Tibial nerve (tissue), 4 donors: ENCODE measurements at regions not wholly inside any gene's neighbourhood (a gene's known extent, or its start where the extent isn't known, plus 50 kb on each side); places are given as distances from the start of the nearest gene placed in this dataset.

Experiments used
- DNase-seq, 2 donors: peaks; one replicate each; pipeline ENCODE4 v3.0.0-alpha.2; 2019; ENCODE audit warnings: low spot score in 2 of 2
- H3K27ac ChIP-seq, 4 donors: fragments of 200-600 bp; sonication (generic) in 3 of 4; one replicate each; pipeline ENCODE4 v1.5.1; 2017 to 2019; ENCODE audit warnings: mild to moderate bottlenecking in 1 of 4
- H3K27me3 ChIP-seq, 2 donors: fragments of 200-600 bp; sonication (generic) in 1 of 2; one replicate each; pipeline versions ENCODE4 v1.5.1 to v1.6.0; 2017 to 2019
- H3K36me3 ChIP-seq, 3 donors: fragments of 200-600 bp; sonication (generic); one replicate each; pipeline ENCODE4 v1.5.1; 2018 to 2019
- H3K4me1 ChIP-seq, 4 donors: fragments of 200-600 bp; sonication (generic) in 3 of 4; one replicate each; pipeline ENCODE4 v1.5.1; 2017 to 2019
- H3K4me3 ChIP-seq, 4 donors: fragments of 200-600 bp; sonication (generic) in 3 of 4; one replicate each; pipeline ENCODE4 v1.5.1; 2017 to 2019; ENCODE audit warnings: mild to moderate bottlenecking in 1 of 4, moderate library complexity in 1 of 4
- H3K9me3 ChIP-seq, 4 donors: fragments of 200-600 bp; sonication (generic) in 3 of 4; one replicate each; pipeline ENCODE4 v1.5.1; 2017 to 2019
- CTCF ChIP-seq, 5 experiments: fragments of 200-600 bp in 3 of 5; fragments of 450-650 bp in 2 of 5; sonication (generic) in 3 of 5; IDR thresholded peaks; one replicate each; pipeline ENCODE4 v1.5.1; 2016 to 2019; ENCODE audit warnings: antibody characterized with exemption in 5 of 5, mild to moderate bottlenecking in 3 of 5, moderate library complexity in 2 of 5
- EP300 ChIP-seq, 2 donors: sonication (generic); formaldehyde crosslinking; IDR thresholded peaks; one replicate each; pipeline ENCODE4 v1.6.1; 2017; ENCODE audit warnings: antibody characterized with exemption in 2 of 2, mild to moderate bottlenecking in 1 of 2
- POLR2A ChIP-seq, 2 donors: fragments of 450-650 bp; IDR thresholded peaks; one replicate each; pipeline ENCODE4 v1.6.1; 2017; ENCODE audit warnings: antibody characterized with exemption in 2 of 2, mild to moderate bottlenecking in 2 of 2, moderate library complexity in 2 of 2
- WGBS, 2 donors: methylation state at CpG; one replicate each; pipeline ENCODE4 v1.1.5; 2018; 5-methylcytosine and 5-hydroxymethylcytosine counted together

GRCh38 chr21:20016435-20017005, 981.7 kb upstream of the NCAM2 start:
- 76 to 84% methylated on average over 8 of the region's 8 CpGs for WGBS, 2 donors
- Histone ChIP-seq H3K36me3 (no peaks in the 10 kb centered on the region), H3K9me3 (no peaks in the 10 kb centered on the region), H3K27me3 (no peaks in the 10 kb centered on the region), H3K4me3 (no peak overlapping the region), H3K4me1 (no peaks in the 10 kb centered on the region), H3K27ac (no peak overlapping the region)
- no peak for DNase-seq
- TF ChIP-seq POLR2A (IDR thresholded peaks at IDR 0.05) (no peak), EP300 (IDR thresholded peaks at IDR 0.05) (no peak), CTCF (IDR thresholded peaks at IDR 0.05) (no peak)

GRCh38 chr21:20020026-20020425, 978.2 kb upstream of the NCAM2 start:
- no peaks in the 10 kb centered on the region for H3K9me3 ChIP-seq
- 86 to 89% methylated on average over 6 of the region's 6 CpGs for WGBS, 2 donors
- H3K27ac ChIP-seq, result no peak overlapping the region
- H3K4me1 ChIP-seq, result no peaks in the 10 kb centered on the region
- no peak for DNase-seq
- H3K36me3 ChIP-seq, result no peaks in the 10 kb centered on the region
- no peak for TF ChIP-seq CTCF (IDR thresholded peaks at IDR 0.05)
- no peak for TF ChIP-seq EP300 (IDR thresholded peaks at IDR 0.05)
- no peak for TF ChIP-seq POLR2A (IDR thresholded peaks at IDR 0.05)
- no peaks in the 10 kb centered on the region for H3K27me3 ChIP-seq
- no peak overlapping the region for H3K4me3 ChIP-seq

- no peaks in the 10 kb centered on the region for H3K4me1 ChIP-seq
- no peaks in the 10 kb centered on the region for H3K27me3 ChIP-seq
- no peaks in the 10 kb centered on the region for H3K9me3 ChIP-seq
- no peaks in the 10 kb centered on the region for H3K36me3 ChIP-seq
- TF ChIP-seq POLR2A (IDR thresholded peaks at IDR 0.05) (no peak), EP300 (IDR thresholded peaks at IDR 0.05) (no peak), CTCF (IDR thresholded peaks at IDR 0.05) (no peak)
- no peak for DNase-seq
- WGBS, 2 donors, result 71 to 72% methylated on average over 2 of the region's 2 CpGs
- no peak overlapping the region for H3K4me3 ChIP-seq
- no peak overlapping the region for H3K27ac ChIP-seq
These were observed 975.0 kb upstream of the NCAM2 start for GRCh38 chr21:20023193-20023592.

- Histone ChIP-seq H3K4me1 (no peaks in the 10 kb centered on the region), H3K27me3 (no peaks in the 10 kb centered on the region), H3K36me3 (no peaks in the 10 kb centered on the region), H3K27ac (no peak overlapping the region), H3K4me3 (no peak overlapping the region), H3K9me3 (no peaks in the 10 kb centered on the region)
- no peak for DNase-seq
- TF ChIP-seq POLR2A (IDR thresholded peaks at IDR 0.05), result no peak
- TF ChIP-seq CTCF (IDR thresholded peaks at IDR 0.05), result no peak
- no peak for TF ChIP-seq EP300 (IDR thresholded peaks at IDR 0.05)
- 85 to 91% methylated on average over 7 of the region's 7 CpGs for WGBS, 2 donors
These were observed 973.5 kb upstream of the NCAM2 start for GRCh38 chr21:20024741-20025140.

GRCh38 chr21:20026543-20026942, 971.7 kb upstream of the NCAM2 start:
- H3K9me3 ChIP-seq, result no peaks in the 10 kb centered on the region
- no peaks in the 10 kb centered on the region for H3K36me3 ChIP-seq
- H3K4me1 ChIP-seq, result no peaks in the 10 kb centered on the region
- 89 to 94% methylated on average over 2 of the region's 2 CpGs for WGBS, 2 donors
- H3K4me3 ChIP-seq, result no peak overlapping the region
- no peaks in the 10 kb centered on the region for H3K27me3 ChIP-seq
- no peak for DNase-seq
- no peak overlapping the region for H3K27ac ChIP-seq
- TF ChIP-seq EP300 (IDR thresholded peaks at IDR 0.05) (no peak), POLR2A (IDR thresholded peaks at IDR 0.05) (no peak), CTCF (IDR thresholded peaks at IDR 0.05) (no peak)
